Mesodermal cell (in vitro differentiated cells): ENCODE measurements at regions not wholly inside any gene's neighbourhood (a gene's known extent, or its start where the extent isn't known, plus 50 kb on each side); places are given as distances from the start of the nearest gene placed in this dataset.

Experiments
- H3K27ac ChIP-seq: 2 replicates; pipeline ENCODE4 v1.7.0; 2013; ENCODE audit warnings: mild to moderate bottlenecking, low read depth, low read length, moderate library complexity; ENCODE audit not compliant: severe bottlenecking
- H3K36me3 ChIP-seq: 2 replicates; pipeline ENCODE4 v1.7.1; 2013; ENCODE audit warnings: mild to moderate bottlenecking, low read length, moderate library complexity; ENCODE audit not compliant: control insufficient read depth, insufficient read depth
- H3K4me1 ChIP-seq: one replicate; pipeline ENCODE4 v1.7.1; 2013; ENCODE audit warnings: mild to moderate bottlenecking, low read length; ENCODE audit not compliant: insufficient read depth, control insufficient read depth, poor library complexity, severe bottlenecking
- H3K4me3 ChIP-seq: 2 replicates; pipeline ENCODE4 v1.7.0; 2013; ENCODE audit warnings: low read length, control low read depth, mild to moderate bottlenecking; ENCODE audit not compliant: insufficient read depth, poor library complexity, severe bottlenecking; ENCODE audit errors: extremely low read depth
- H3K9me3 ChIP-seq: 2 replicates; pipeline ENCODE4 v1.7.1; 2013; ENCODE audit warnings: mild to moderate bottlenecking, low read length, moderate library complexity; ENCODE audit not compliant: control insufficient read depth
- WGBS, 2 experiments: methylation state at CpG; one replicate each; pipeline ENCODE4 v1.1.5; 2013; ENCODE audit warnings: missing lambda C conversion rate in 2 of 2; ENCODE audit not compliant: insufficient coverage in 2 of 2; 5-methylcytosine and 5-hydroxymethylcytosine counted together

- no peak overlapping the region for H3K27ac ChIP-seq
- WGBS, 2 experiments = 100% methylated on average over 1 of the region's 2 CpGs; no CpG with 5 or more reads in 1 of the 2 experiments
- no peak overlapping the region for H3K4me3 ChIP-seq
- no peaks in the 10 kb centered on the region for H3K36me3 ChIP-seq
- H3K4me1 ChIP-seq = peaks cover 2% of the 10 kb centered on the region
- H3K9me3 ChIP-seq = no peaks in the 10 kb centered on the region
Observed at GRCh38 chr3:117632191-117632590, 922.6 kb downstream of the TUSC7 start.

- H3K4me1 ChIP-seq = peaks cover 2% of the 10 kb centered on the region
- WGBS, 2 experiments = 91 to 94% methylated on average over 4 of the region's 4 CpGs
- H3K36me3 ChIP-seq = no peaks in the 10 kb centered on the region
- no peak overlapping the region for H3K27ac ChIP-seq
- H3K4me3 ChIP-seq = no peak overlapping the region
- H3K9me3 ChIP-seq = no peaks in the 10 kb centered on the region
Observed at GRCh38 chr3:117633207-117633606, 923.6 kb downstream of the TUSC7 start.

GRCh38 chr3:117637666-117638065 is 928.1 kb downstream of the TUSC7 start:
- Histone ChIP-seq H3K9me3 (no peaks in the 10 kb centered on the region), H3K4me3 (no peak overlapping the region), H3K36me3 (no peaks in the 10 kb centered on the region), H3K4me1 (no peaks in the 10 kb centered on the region), H3K27ac (no peak overlapping the region)
- 80% methylated on average over 2 of the region's 5 CpGs; no CpG with 5 or more reads in 1 of the 2 experiments for WGBS, 2 experiments

- no peaks in the 10 kb centered on the region for H3K4me1 ChIP-seq
- H3K36me3 ChIP-seq = no peaks in the 10 kb centered on the region
- no peaks in the 10 kb centered on the region for H3K9me3 ChIP-seq
- H3K27ac ChIP-seq = no peak overlapping the region
- no peak overlapping the region for H3K4me3 ChIP-seq
Observed at GRCh38 chr3:117644203-117644602, 934.6 kb downstream of the TUSC7 start.

GRCh38 chr3:117645561-117646242 is 936.1 kb downstream of the TUSC7 start:
- H3K27ac ChIP-seq = no peak overlapping the region
- 55% methylated on average over 1 of the region's 4 CpGs; no CpG with 5 or more reads in 1 of the 2 experiments for WGBS, 2 experiments
- H3K4me3 ChIP-seq = no peak overlapping the region
- no peaks in the 10 kb centered on the region for H3K9me3 ChIP-seq
- H3K4me1 ChIP-seq = no peaks in the 10 kb centered on the region
- H3K36me3 ChIP-seq = no peaks in the 10 kb centered on the region

- Histone ChIP-seq H3K4me3 (no peak overlapping the region), H3K4me1 (no peaks in the 10 kb centered on the region), H3K9me3 (no peaks in the 10 kb centered on the region), H3K27ac (no peak overlapping the region), H3K36me3 (no peaks in the 10 kb centered on the region)
- no CpG with 5 or more reads among the region's 2 CpGs for WGBS, 2 experiments
Observed at GRCh38 chr3:117647435-117647834, 937.9 kb downstream of the TUSC7 start.

GRCh38 chr3:117651246-117651645 is 941.7 kb downstream of the TUSC7 start:
- Histone ChIP-seq H3K27ac (no peak overlapping the region), H3K4me3 (no peak overlapping the region), H3K36me3 (no peaks in the 10 kb centered on the region), H3K4me1 (no peaks in the 10 kb centered on the region), H3K9me3 (no peaks in the 10 kb centered on the region)
- 80 to 85% methylated on average over 2 of the region's 3 CpGs for WGBS, 2 experiments

GRCh38 chr3:117656391-117656790 is 946.8 kb downstream of the TUSC7 start:
- Histone ChIP-seq H3K9me3 (no peaks in the 10 kb centered on the region), H3K27ac (no peak overlapping the region), H3K4me1 (peaks cover 6% of the 10 kb centered on the region), H3K4me3 (no peak overlapping the region), H3K36me3 (no peaks in the 10 kb centered on the region)
- 86% methylated on average over 1 of the region's 1 CpG; no CpG with 5 or more reads in 1 of the 2 experiments for WGBS, 2 experiments

- WGBS, 2 experiments = 93% methylated on average over 2 to 4 of the region's 6 CpGs
Observed at GRCh38 chr3:117657278-117657677, 947.7 kb downstream of the TUSC7 start.

GRCh38 chr3:117660941-117661817 is 951.6 kb downstream of the TUSC7 start:
- Histone ChIP-seq H3K9me3 (no peaks in the 10 kb centered on the region), H3K27ac (no peak overlapping the region), H3K4me1 (peaks cover 13% of the 10 kb centered on the region), H3K4me3 (no peak overlapping the region), H3K36me3 (no peaks in the 10 kb centered on the region)
- no CpG with 5 or more reads among the region's 2 CpGs for WGBS, 2 experiments

More at GRCh38 chr3:117657278-117657677, 947.7 kb downstream of the TUSC7 start:
- H3K27ac ChIP-seq = no peak overlapping the region
- peaks cover 13% of the 10 kb centered on the region for H3K4me1 ChIP-seq
- no peaks in the 10 kb centered on the region for H3K36me3 ChIP-seq
- H3K9me3 ChIP-seq = no peaks in the 10 kb centered on the region
- no peak overlapping the region for H3K4me3 ChIP-seq

- no peaks in the 10 kb centered on the region for H3K36me3 ChIP-seq
- H3K27ac ChIP-seq = no peak overlapping the region
- H3K4me1 ChIP-seq = peaks cover 17% of the 10 kb centered on the region
- H3K9me3 ChIP-seq = no peaks in the 10 kb centered on the region
- H3K4me3 ChIP-seq = no peak overlapping the region
- 80% methylated on average over 1 of the region's 3 CpGs; no CpG with 5 or more reads in 1 of the 2 experiments for WGBS, 2 experiments
Observed at GRCh38 chr3:117661818-117662095, 952.2 kb downstream of the TUSC7 start.
